Skeletal muscle cell (primary cell): ENCODE measurements at regions not wholly inside any gene's neighbourhood (a gene's known extent, or its start where the extent isn't known, plus 50 kb on each side); places are given as distances from the start of the nearest gene placed in this dataset.

Experiments used
- DNase-seq: peaks from one replicate; pipeline ENCODE4 v3.0.0-alpha.2; 2010; ENCODE audit warnings: low read depth
- H3K4me3 ChIP-seq: 2 replicates; pipeline ENCODE4 v1.5.1; 2011; ENCODE audit warnings: low read depth, mild to moderate bottlenecking, control low read depth, low read length, moderate library complexity

- no peak overlapping the region for H3K4me3 ChIP-seq
- DNase-seq = no peak
Observed at GRCh38 chr16:61366006-61366405, 670.2 kb downstream of the CDH8 start.

- DNase-seq = no peak
- no peak overlapping the region for H3K4me3 ChIP-seq
Observed at GRCh38 chr16:61364990-61365389, 671.2 kb downstream of the CDH8 start.

- DNase-seq = no peak
- H3K4me3 ChIP-seq = no peak overlapping the region
Observed at GRCh38 chr16:61362585-61362984, 673.7 kb downstream of the CDH8 start.

- no peak overlapping the region for H3K4me3 ChIP-seq
- DNase-seq = no peak
Observed at GRCh38 chr16:61344791-61345190, 691.4 kb downstream of the CDH8 start.

GRCh38 chr16:61332461-61332860 is 703.8 kb downstream of the CDH8 start:
- DNase-seq = no peak
- H3K4me3 ChIP-seq = no peak overlapping the region

- no peak overlapping the region for H3K4me3 ChIP-seq
Observed at GRCh38 chr16:61324044-61324443, 712.2 kb downstream of the CDH8 start.

GRCh38 chr16:61323456-61323855 is 712.8 kb downstream of the CDH8 start:
- no peak for DNase-seq
- no peak overlapping the region for H3K4me3 ChIP-seq

More at GRCh38 chr16:61324044-61324443, 712.2 kb downstream of the CDH8 start:
- DNase-seq = no peak

GRCh38 chr16:61320791-61321190 is 715.4 kb downstream of the CDH8 start:
- DNase-seq = no peak
- no peak overlapping the region for H3K4me3 ChIP-seq

- DNase-seq = no peak
- no peak overlapping the region for H3K4me3 ChIP-seq
Observed at GRCh38 chr16:61313931-61314330, 722.3 kb downstream of the CDH8 start.

- no peak for DNase-seq
- no peak overlapping the region for H3K4me3 ChIP-seq
Observed at GRCh38 chr16:61309386-61309785, 726.9 kb downstream of the CDH8 start.

GRCh38 chr16:61306204-61306603 is 730.0 kb downstream of the CDH8 start:
- H3K4me3 ChIP-seq = no peak overlapping the region
- no peak for DNase-seq

GRCh38 chr16:61296814-61297213 is 739.4 kb downstream of the CDH8 start:
- DNase-seq = no peak
- no peak overlapping the region for H3K4me3 ChIP-seq

GRCh38 chr16:61296305-61296704 is 739.9 kb downstream of the CDH8 start:
- no peak overlapping the region for H3K4me3 ChIP-seq
- DNase-seq = no peak

- H3K4me3 ChIP-seq = no peak overlapping the region
- no peak for DNase-seq
Observed at GRCh38 chr16:61295311-61295710, 740.9 kb downstream of the CDH8 start.

GRCh38 chr16:61289141-61289540 is 747.1 kb downstream of the CDH8 start:
- H3K4me3 ChIP-seq = no peak overlapping the region
- no peak for DNase-seq

GRCh38 chr16:61277849-61278248 is 758.4 kb downstream of the CDH8 start:
- H3K4me3 ChIP-seq = no peak overlapping the region
- DNase-seq = no peak

GRCh38 chr16:61274211-61274610 is 762.0 kb downstream of the CDH8 start:
- no peak for DNase-seq
- H3K4me3 ChIP-seq = no peak overlapping the region

- no peak for DNase-seq
- no peak overlapping the region for H3K4me3 ChIP-seq
Observed at GRCh38 chr16:61270726-61271125, 765.5 kb downstream of the CDH8 start.

- H3K4me3 ChIP-seq = no peak overlapping the region
- DNase-seq = no peak
Observed at GRCh38 chr16:61263400-61263799, 772.8 kb downstream of the CDH8 start.

- H3K4me3 ChIP-seq = no peak overlapping the region
- DNase-seq = no peak
Observed at GRCh38 chr16:61261315-61261714, 774.9 kb downstream of the CDH8 start.

GRCh38 chr16:61246592-61246991 is 789.6 kb downstream of the CDH8 start:
- no peak for DNase-seq
- H3K4me3 ChIP-seq = no peak overlapping the region

- DNase-seq = no peak
Observed at GRCh38 chr16:61243954-61244353, 792.3 kb downstream of the CDH8 start.

More at GRCh38 chr16:61243954-61244353, 792.3 kb downstream of the CDH8 start:
- H3K4me3 ChIP-seq = no peak overlapping the region
